Neural progenitor cell (in vitro differentiated cells): ENCODE measurements at regions not wholly inside any gene's neighbourhood (a gene's known extent, or its start where the extent isn't known, plus 50 kb on each side); places are given as distances from the start of the nearest gene placed in this dataset.
"Not testable (repeated sequence)": the region's sequence is repeated elsewhere in the genome, so short reads cannot be mapped to it uniquely, and the experiment has no call there.

Source experiments
- DNase-seq: peaks from one replicate; pipeline ENCODE4 v3.0.0-alpha.2; 2016; ENCODE audit warnings: low spot score
- H2AFZ ChIP-seq: fragments of 200-600 bp; sonication (generic); replicated peaks from 2 replicates; pipeline ENCODE4 v1.6.1; 2016; ENCODE audit warnings: antibody characterized with exemption
- H3F3A ChIP-seq: fragments of 200-600 bp; sonication (generic); 2 replicates; pipeline ENCODE4 v1.6.1; 2016; ENCODE audit warnings: antibody characterized with exemption, low read depth
- H3K27ac ChIP-seq: fragments of 200-600 bp; sonication (generic); 2 replicates; pipeline ENCODE4 v1.5.1; 2016; ENCODE audit warnings: mild to moderate bottlenecking
- H3K27me3 ChIP-seq: fragments of 200-600 bp; sonication (generic); 2 replicates; pipeline ENCODE4 v1.6.1; 2016; ENCODE audit warnings: mild to moderate bottlenecking, moderate library complexity
- H3K36me3 ChIP-seq: fragments of 200-600 bp; sonication (generic); 2 replicates; pipeline ENCODE4 v1.5.1; 2016
- H3K4me1 ChIP-seq: fragments of 200-600 bp; sonication (generic); 2 replicates; pipeline ENCODE4 v1.6.1; 2016; ENCODE audit warnings: mixed run types
- H3K4me2 ChIP-seq: fragments of 200-600 bp; sonication (generic); 2 replicates; pipeline ENCODE4 v1.6.1; 2016
- H3K4me3 ChIP-seq: fragments of 200-600 bp; sonication (generic); 2 replicates; pipeline ENCODE4 v1.5.1; 2016
- H3K79me2 ChIP-seq: fragments of 200-600 bp; sonication (generic); 2 replicates; pipeline ENCODE4 v1.6.1; 2016; ENCODE audit warnings: low read depth
- H3K9ac ChIP-seq: fragments of 200-600 bp; sonication (generic); 2 replicates; pipeline ENCODE4 v1.6.1; 2016
- H3K9me3 ChIP-seq: fragments of 200-600 bp; sonication (generic); 2 replicates; pipeline ENCODE4 v1.5.1; 2016; ENCODE audit warnings: low read depth
- H4K20me1 ChIP-seq: fragments of 200-600 bp; sonication (generic); 2 replicates; pipeline ENCODE4 v1.6.1; 2016; ENCODE audit warnings: low read depth
- H3K27ac Mint-ChIP-seq: 3 replicates; pipeline ENCODE4 v1.8.0; 2021; ENCODE audit warnings: mixed read lengths
- H3K27me3 Mint-ChIP-seq: 2 replicates; pipeline ENCODE4 v1.8.0; 2022; ENCODE audit warnings: low read depth, mild to moderate bottlenecking, inconsistent platforms, moderate library complexity, mixed read lengths; ENCODE audit not compliant: insufficient read depth
- H3K36me3 Mint-ChIP-seq: 3 replicates; pipeline ENCODE4 v1.8.0; 2021; ENCODE audit warnings: mixed read lengths
- H3K4me1 Mint-ChIP-seq: 3 replicates; pipeline ENCODE4 v1.8.0; 2021; ENCODE audit warnings: mixed read lengths
- H3K4me3 Mint-ChIP-seq: 3 replicates; pipeline ENCODE4 v1.8.0; 2021; ENCODE audit warnings: mild to moderate bottlenecking, moderate library complexity, mixed read lengths
- H3K9me3 Mint-ChIP-seq: 3 replicates; pipeline ENCODE4 v1.8.0; 2020; ENCODE audit warnings: mixed read lengths
- EZH2 ChIP-seq: fragments of 200-600 bp; sonication (generic); IDR thresholded peaks from 2 replicates; pipeline ENCODE4 v1.6.1; 2017; ENCODE audit warnings: antibody characterized with exemption, mild to moderate bottlenecking, moderate library complexity
- EZH2phosphoT487 ChIP-seq: fragments of 200-600 bp; sonication (generic); IDR thresholded peaks from 2 replicates; pipeline ENCODE4 v1.6.1; 2017; ENCODE audit warnings: antibody characterized with exemption
- TF ChIP-seq, protein P1 (sequence below): fragments of 200-600 bp; sonication (generic); IDR thresholded peaks from 2 replicates; pipeline ENCODE4 v1.5.1; 2017; ENCODE audit warnings: antibody characterized with exemption, mild to moderate bottlenecking

DNA sequence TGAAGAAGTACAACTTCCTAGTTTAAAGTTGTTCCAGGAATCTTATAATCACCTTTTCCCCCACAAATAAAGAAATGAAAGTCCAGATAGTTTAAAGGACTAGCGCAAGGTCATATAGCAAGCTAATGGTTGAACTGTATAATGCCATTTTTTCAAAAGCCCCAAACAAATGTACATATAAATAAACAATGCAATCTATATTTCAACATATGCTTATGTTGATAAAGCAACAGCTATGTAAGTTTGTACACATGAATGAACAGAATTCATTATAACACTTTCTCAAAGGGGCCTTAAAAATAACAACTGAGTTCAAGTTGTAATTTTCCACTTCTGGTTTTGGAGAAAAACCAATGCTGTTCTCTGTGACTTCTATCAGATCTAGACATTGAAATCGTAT, 1628.6 kb downstream of the CDH8 start:
- H4K20me1 ChIP-seq, result no peaks in the 10 kb centered on the region
- Mint-ChIP-seq H3K4me1 (no peaks in the 10 kb centered on the region), H3K4me3 (no peak overlapping the region), H3K27ac (no peak overlapping the region), H3K9me3 (no peaks in the 10 kb centered on the region), H3K36me3 (no peaks in the 10 kb centered on the region), H3K27me3 (no peaks in the 10 kb centered on the region)
- no peaks in the 10 kb centered on the region for H3K36me3 ChIP-seq
- H3K4me3 ChIP-seq, result no peak overlapping the region
- no peak overlapping the region for H3K27ac ChIP-seq
- H3K9ac ChIP-seq, result no peak overlapping the region
- H3K79me2 ChIP-seq, result no peaks in the 10 kb centered on the region
- TF ChIP-seq EZH2phosphoT487 (no peak), EZH2 (no peak)
- TF ChIP-seq, protein P1, sequence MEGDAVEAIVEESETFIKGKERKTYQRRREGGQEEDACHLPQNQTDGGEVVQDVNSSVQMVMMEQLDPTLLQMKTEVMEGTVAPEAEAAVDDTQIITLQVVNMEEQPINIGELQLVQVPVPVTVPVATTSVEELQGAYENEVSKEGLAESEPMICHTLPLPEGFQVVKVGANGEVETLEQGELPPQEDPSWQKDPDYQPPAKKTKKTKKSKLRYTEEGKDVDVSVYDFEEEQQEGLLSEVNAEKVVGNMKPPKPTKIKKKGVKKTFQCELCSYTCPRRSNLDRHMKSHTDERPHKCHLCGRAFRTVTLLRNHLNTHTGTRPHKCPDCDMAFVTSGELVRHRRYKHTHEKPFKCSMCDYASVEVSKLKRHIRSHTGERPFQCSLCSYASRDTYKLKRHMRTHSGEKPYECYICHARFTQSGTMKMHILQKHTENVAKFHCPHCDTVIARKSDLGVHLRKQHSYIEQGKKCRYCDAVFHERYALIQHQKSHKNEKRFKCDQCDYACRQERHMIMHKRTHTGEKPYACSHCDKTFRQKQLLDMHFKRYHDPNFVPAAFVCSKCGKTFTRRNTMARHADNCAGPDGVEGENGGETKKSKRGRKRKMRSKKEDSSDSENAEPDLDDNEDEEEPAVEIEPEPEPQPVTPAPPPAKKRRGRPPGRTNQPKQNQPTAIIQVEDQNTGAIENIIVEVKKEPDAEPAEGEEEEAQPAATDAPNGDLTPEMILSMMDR, result no peak
- H3K4me2 ChIP-seq, result no peak overlapping the region
- H2AFZ ChIP-seq, result no peak overlapping the region
- H3K4me1 ChIP-seq, result no peaks in the 10 kb centered on the region
- no peak for DNase-seq
- H3K27me3 ChIP-seq, result no peaks in the 10 kb centered on the region
- H3K9me3 ChIP-seq, result no peaks in the 10 kb centered on the region
- peaks cover 12% of the 10 kb centered on the region for H3F3A ChIP-seq

DNA sequence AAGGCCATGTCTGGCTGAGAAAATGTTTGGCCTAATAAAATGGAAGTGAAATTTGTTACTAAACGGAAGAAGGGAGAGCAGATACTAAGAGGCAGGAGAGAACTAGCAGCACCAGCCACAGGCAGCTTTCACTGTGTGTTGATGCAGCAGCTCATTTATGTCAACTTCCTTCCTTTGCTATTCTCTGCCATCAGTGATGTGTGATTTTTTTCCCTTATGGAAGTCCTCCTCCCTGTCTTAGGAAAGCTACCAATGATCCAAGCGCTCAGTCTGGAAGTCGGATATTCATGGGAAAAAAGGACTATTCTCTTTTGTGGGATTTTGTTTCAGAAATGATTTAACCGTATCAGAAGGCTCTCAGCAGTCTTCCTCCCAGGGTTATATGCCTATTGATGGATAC, 1629.2 kb downstream of the CDH8 start:
- no peaks in the 10 kb centered on the region for H3K4me1 Mint-ChIP-seq
- no peak overlapping the region for H3K27ac Mint-ChIP-seq
- H3K9me3 ChIP-seq, result no peaks in the 10 kb centered on the region
- H3F3A ChIP-seq, result peaks cover 11% of the 10 kb centered on the region
- no peaks in the 10 kb centered on the region for H3K27me3 ChIP-seq
- no peaks in the 10 kb centered on the region for H3K36me3 Mint-ChIP-seq
- no peak overlapping the region for H3K4me3 Mint-ChIP-seq
- no peak overlapping the region for H3K4me3 ChIP-seq
- no peaks in the 10 kb centered on the region for H3K4me1 ChIP-seq
- H3K79me2 ChIP-seq, result no peaks in the 10 kb centered on the region
- no peak overlapping the region for H3K27ac ChIP-seq
- no peak overlapping the region for H2AFZ ChIP-seq
- H3K36me3 ChIP-seq, result no peaks in the 10 kb centered on the region
- no peaks in the 10 kb centered on the region for H4K20me1 ChIP-seq
- DNase-seq, result no peak
- H3K27me3 Mint-ChIP-seq, result peaks cover 2% of the 10 kb centered on the region
- H3K9ac ChIP-seq, result no peak overlapping the region
- TF ChIP-seq, protein P1, result no peak
- no peaks in the 10 kb centered on the region for H3K9me3 Mint-ChIP-seq
- no peak overlapping the region for H3K4me2 ChIP-seq

DNA sequence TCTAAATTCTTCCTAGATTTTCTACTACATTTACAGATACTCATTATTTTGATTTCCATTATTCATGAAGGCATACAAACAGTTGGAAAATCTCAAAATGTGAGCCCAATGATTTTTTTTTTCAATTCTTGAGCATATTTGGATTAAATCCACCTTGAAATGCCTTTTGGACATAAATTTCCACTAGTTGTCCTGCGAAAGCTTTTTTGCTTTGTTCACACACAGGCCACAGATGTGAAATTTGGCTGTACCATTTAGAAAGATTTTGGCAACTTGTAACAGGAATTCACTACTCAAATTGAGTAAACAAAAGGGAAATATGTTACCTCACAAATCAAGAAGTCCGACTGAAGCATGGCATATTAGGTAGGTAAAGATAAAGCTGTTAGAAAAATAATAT, 1631.0 kb downstream of the CDH8 start:
- Mint-ChIP-seq H3K27ac (no peak overlapping the region), H3K27me3 (peaks cover 2% of the 10 kb centered on the region), H3K4me1 (no peaks in the 10 kb centered on the region), H3K9me3 (no peaks in the 10 kb centered on the region), H3K4me3 (no peak overlapping the region), H3K36me3 (no peaks in the 10 kb centered on the region)
- Histone ChIP-seq H3K27ac (no peak overlapping the region), H3K27me3 (no peaks in the 10 kb centered on the region), H3K9me3 (no peaks in the 10 kb centered on the region), H3K79me2 (no peaks in the 10 kb centered on the region), H3F3A (peaks cover 11% of the 10 kb centered on the region), H3K36me3 (no peaks in the 10 kb centered on the region), H2AFZ (no peak overlapping the region), H4K20me1 (no peaks in the 10 kb centered on the region), H3K4me1 (no peaks in the 10 kb centered on the region), H3K9ac (no peak overlapping the region), H3K4me3 (no peak overlapping the region), H3K4me2 (no peak overlapping the region)
- no peak for DNase-seq
- TF ChIP-seq EZH2phosphoT487 (no peak), EZH2 (no peak)
- TF ChIP-seq, protein P1, result no peak

DNA sequence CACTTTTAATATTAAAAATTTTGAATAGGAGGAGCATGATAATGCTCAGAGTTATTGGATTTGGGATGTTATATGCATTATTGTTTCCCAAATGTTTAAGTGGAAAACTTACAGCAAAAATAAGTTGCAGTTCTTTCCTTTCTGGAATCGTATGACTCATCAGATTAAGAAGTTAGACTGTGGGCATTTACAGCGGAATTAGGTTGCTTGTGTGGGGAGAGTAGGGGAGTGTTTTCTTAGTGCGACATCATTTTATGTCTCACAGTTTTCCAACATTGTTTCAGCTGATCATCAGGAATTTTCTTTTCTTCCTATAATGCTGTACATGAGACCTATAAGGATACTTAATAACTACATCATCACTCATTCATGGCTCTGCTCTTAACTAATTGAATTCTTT, 1631.8 kb downstream of the CDH8 start:
- Histone ChIP-seq H4K20me1 (no peaks in the 10 kb centered on the region), H3K4me3 (no peak overlapping the region), H3K79me2 (no peaks in the 10 kb centered on the region), H3K9me3 (no peaks in the 10 kb centered on the region), H3K27ac (no peak overlapping the region), H3K4me1 (no peaks in the 10 kb centered on the region), H3K36me3 (no peaks in the 10 kb centered on the region), H3K9ac (no peak overlapping the region), H3F3A (peaks cover 11% of the 10 kb centered on the region), H2AFZ (no peak overlapping the region), H3K27me3 (no peaks in the 10 kb centered on the region), H3K4me2 (no peak overlapping the region)
- Mint-ChIP-seq H3K27me3 (peaks cover 2% of the 10 kb centered on the region), H3K27ac (no peak overlapping the region), H3K36me3 (no peaks in the 10 kb centered on the region), H3K4me1 (no peaks in the 10 kb centered on the region), H3K4me3 (no peak overlapping the region), H3K9me3 (no peaks in the 10 kb centered on the region)
- TF ChIP-seq EZH2phosphoT487 (no peak), EZH2 (no peak)
- TF ChIP-seq, protein P1, result no peak
- DNase-seq, result no peak

DNA sequence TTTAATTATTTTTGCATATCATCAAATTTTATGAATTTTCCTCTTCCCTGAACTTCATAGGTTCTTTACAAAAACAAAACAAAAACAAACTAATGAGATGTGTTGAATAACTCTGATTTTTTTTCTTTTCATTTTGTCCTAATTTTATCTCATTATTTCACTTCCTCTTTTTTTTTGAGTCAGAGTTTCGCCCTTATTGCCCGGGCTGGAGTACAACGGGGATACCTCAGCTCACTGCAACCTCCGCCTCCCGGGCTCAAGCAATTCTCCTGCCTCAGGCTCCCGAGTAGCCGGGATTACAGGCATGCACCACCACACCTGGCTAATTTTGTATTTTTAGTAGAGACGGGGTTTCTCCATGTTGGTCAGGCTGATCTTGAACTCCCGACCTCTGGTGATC, 1633.3 kb downstream of the CDH8 start:
- not testable (repeated sequence) for H3K27ac Mint-ChIP-seq, H3K4me2 ChIP-seq, H3K27me3 ChIP-seq, H3K79me2 ChIP-seq, H2AFZ ChIP-seq, H3K36me3 ChIP-seq, H3K36me3 Mint-ChIP-seq, H3K4me1 ChIP-seq, H3K4me3 Mint-ChIP-seq, H3K27me3 Mint-ChIP-seq, DNase-seq, H3K9me3 Mint-ChIP-seq, H3K9ac ChIP-seq, H3K4me3 ChIP-seq, H3K4me1 Mint-ChIP-seq, H3K9me3 ChIP-seq, H3K27ac ChIP-seq, H4K20me1 ChIP-seq
- H3F3A ChIP-seq, result peaks cover 11% of the 10 kb centered on the region
